ENCODE measurements at regions not wholly inside any gene's neighbourhood (a gene's known extent, or its start where the extent isn't known, plus 50 kb on each side); places are given as distances from the start of the nearest gene placed in this dataset.

- Histone ChIP-seq H3K27me3 (ENCODE audit: insufficient read depth) (no peaks in the 10 kb centered on the region), H3K4me3 (no peak overlapping the region), H4K20me1 (replicated peaks; ENCODE audit: insufficient read depth) (no peaks in the 10 kb centered on the region), H3K4me1 (ENCODE audit: insufficient read depth) (no peaks in the 10 kb centered on the region), H3K4me2 (no peak overlapping the region), H2AFZ (no peak overlapping the region), H3K79me2 (replicated peaks; ENCODE audit: insufficient read depth) (no peaks in the 10 kb centered on the region), H3F3A (replicated peaks; ENCODE audit: low read depth) (no peaks in the 10 kb centered on the region), H3K36me3 (ENCODE audit: insufficient read depth) (no peaks in the 10 kb centered on the region), H3K27ac (ENCODE audit: low read depth) (no peak overlapping the region), H3K9me2 (ENCODE audit: insufficient read depth) (peaks cover 7% of the 10 kb centered on the region; the same call in 1 of the 2 replicates)
- H3K27ac Mint-ChIP-seq, result no peak overlapping the region
- H3K4me3 Mint-ChIP-seq, result no peak overlapping the region
- TF ChIP-seq STAT1 (IDR thresholded peaks at IDR 0.05; ENCODE audit: unreplicated experiment) (no peak), ZNF462 (CRISPR knock-in tag; IDR thresholded peaks at IDR 0.05) (no peak), NANOG (IDR thresholded peaks at IDR 0.05; ENCODE audit: borderline replicate concordance) (no peak), ETS1 (IDR thresholded peaks at IDR 0.05) (no peak), CTCF (conservative IDR thresholded peaks at IDR 0.05; ENCODE audit: low read depth in 2 of 2) (no peak), POLR2AphosphoS5 (IDR thresholded peaks at IDR 0.05; ENCODE audit: low read depth) (no peak), JUNB (IDR thresholded peaks at IDR 0.05; ENCODE audit: unreplicated experiment) (no peak)
- ATAC-seq, result no peak
- H3K4me1 Mint-ChIP-seq, result peaks cover 31% of the 10 kb centered on the region
- H3K36me3 Mint-ChIP-seq (ENCODE audit: low read depth), result no peaks in the 10 kb centered on the region
- H3K27me3 Mint-ChIP-seq (ENCODE audit: insufficient read depth, low read depth, poor library complexity), result peaks cover 2% of the 10 kb centered on the region
- no peak for DNase-seq (ENCODE audit: low spot score)
- no peaks in the 10 kb centered on the region for H3K9me3 Mint-ChIP-seq
These were observed 249.7 kb downstream of the RHOU start for GRCh38 chr1:228984646-228985631.

All from GM23338 (cell line).